HG02759 (cell line): ENCODE measurements at regions not wholly inside any gene's neighbourhood (a gene's known extent, or its start where the extent isn't known, plus 50 kb on each side); places are given as distances from the start of the nearest gene placed in this dataset.

ENCODE experiments used
- ATAC-seq: cut with Tn5 transposase; IDR thresholded peaks from one replicate; pipeline ENCODE4 v1.9.1; 2021; ENCODE audit warnings: mild to moderate bottlenecking, moderate library complexity; ENCODE audit not compliant: unreplicated experiment

GRCh38 chrX:10077425-10078188 is 79.2 kb upstream of the CLCN4 start:
- no peak for ATAC-seq

- ATAC-seq = no peak
These were observed 78.5 kb upstream of the CLCN4 start for GRCh38 chrX:10078266-10078665.

GRCh38 chrX:10079231-10079630 is 77.5 kb upstream of the CLCN4 start:
- no peak for ATAC-seq

GRCh38 chrX:10083809-10084208 is 73.0 kb upstream of the CLCN4 start:
- no peak for ATAC-seq

- ATAC-seq = no peak
These were observed 71.6 kb upstream of the CLCN4 start for GRCh38 chrX:10085223-10085622.

- no peak for ATAC-seq
These were observed 70.1 kb upstream of the CLCN4 start for GRCh38 chrX:10086676-10087075.

- no peak for ATAC-seq
These were observed 69.4 kb upstream of the CLCN4 start for GRCh38 chrX:10087391-10087790.

GRCh38 chrX:10089378-10089795 is 67.4 kb upstream of the CLCN4 start:
- no peak for ATAC-seq

GRCh38 chrX:10090319-10090718 is 66.5 kb upstream of the CLCN4 start:
- no peak for ATAC-seq

- ATAC-seq = no peak
These were observed 61.5 kb upstream of the CLCN4 start for GRCh38 chrX:10095246-10095645.

- no peak for ATAC-seq
These were observed 60.9 kb upstream of the CLCN4 start for GRCh38 chrX:10095698-10096432.

GRCh38 chrX:10098270-10098713 is 58.5 kb upstream of the CLCN4 start:
- peak; percentile 85 for ATAC-seq

- ATAC-seq = no peak
These were observed 57.4 kb upstream of the CLCN4 start for GRCh38 chrX:10099411-10099810.

- no peak for ATAC-seq
These were observed 55.5 kb upstream of the CLCN4 start for GRCh38 chrX:10101269-10101668.

GRCh38 chrX:10102046-10102704 is 54.6 kb upstream of the CLCN4 start:
- no peak for ATAC-seq

GRCh38 chrX:10103023-10103422 is 53.8 kb upstream of the CLCN4 start:
- no peak for ATAC-seq

- ATAC-seq = no peak
These were observed 51.7 kb upstream of the CLCN4 start for GRCh38 chrX:10104958-10105658.

- peak; percentile 52 for ATAC-seq
These were observed 50.0 kb upstream of the CLCN4 start for GRCh38 chrX:10106806-10107205.
